Breast epithelium (tissue), 4 donors: ENCODE measurements at regions not wholly inside any gene's neighbourhood (a gene's known extent, or its start where the extent isn't known, plus 50 kb on each side); places are given as distances from the start of the nearest gene placed in this dataset.

Experiments used
- DNase-seq, 2 donors: peaks; one replicate each; pipeline ENCODE4 v3.0.0-alpha.2; 2019; ENCODE audit warnings: low spot score in 2 of 2
- H3K27ac ChIP-seq, 2 donors: fragments of 200-600 bp; sonication (generic) in 1 of 2; one replicate each; pipeline ENCODE4 v1.5.1; 2016 to 2019; ENCODE audit warnings: mild to moderate bottlenecking in 1 of 2
- H3K27me3 ChIP-seq, 2 donors: fragments of 200-600 bp; sonication (generic) in 1 of 2; one replicate each; pipeline versions ENCODE4 v1.5.1 to v1.6.0; 2017 to 2019; ENCODE audit warnings: control low read depth in 1 of 2, mild to moderate bottlenecking in 1 of 2
- H3K36me3 ChIP-seq: fragments of 200-600 bp; one replicate; pipeline ENCODE4 v1.5.1; 2019
- H3K4me1 ChIP-seq, 2 donors: fragments of 200-600 bp; sonication (generic); one replicate each; pipeline ENCODE4 v1.5.1; 2016 to 2019; ENCODE audit warnings: control low read depth in 1 of 2
- H3K4me3 ChIP-seq, 3 donors: fragments of 200-600 bp; sonication (generic); 1 replicate in 2 of 3; 2 replicates in 1 of 3; pipeline ENCODE4 v1.5.1; 2016 to 2019; ENCODE audit warnings: mild to moderate bottlenecking in 3 of 3, moderate library complexity in 2 of 3
- H3K9me3 ChIP-seq, 2 donors: fragments of 200-600 bp; sonication (generic) in 1 of 2; one replicate each; pipeline ENCODE4 v1.5.1; 2016 to 2019; ENCODE audit warnings: control low read depth in 1 of 2
- POLR2A ChIP-seq: fragments of 450-650 bp; IDR thresholded peaks from one replicate; pipeline ENCODE4 v1.6.1; 2016; ENCODE audit warnings: antibody characterized with exemption, mild to moderate bottlenecking, moderate library complexity
- POLR2AphosphoS5 ChIP-seq, 3 donors: sonication (generic); formaldehyde crosslinking; IDR thresholded peaks; one replicate each; pipeline ENCODE4 v1.6.1; 2017; ENCODE audit warnings: antibody characterized with exemption in 3 of 3
- intact Hi-C: fragments of 100-400 bp; cut with DNase I; formaldehyde crosslinking; loops from one replicate; pipeline ENCODE4 v1.15.1; 2023; ENCODE audit warnings: low total_unique reads
- TF ChIP-seq, protein P1 (sequence below), 3 donors: fragments of 450-650 bp; IDR thresholded peaks; one replicate each; pipeline ENCODE4 v1.5.1; 2016 to 2017; ENCODE audit warnings: antibody characterized with exemption in 3 of 3, mild to moderate bottlenecking in 3 of 3, moderate library complexity in 3 of 3

GRCh38 chr2:172228177-172228808, 125.6 kb upstream of the DLX2 start:
- Histone ChIP-seq H3K27me3 (no peaks in the 10 kb centered on the region), H3K4me1 (peaks cover 0 to 17% of the 10 kb centered on the region in 2 donors), H3K27ac (peak overlapping the region; percentile 84 to 88), H3K36me3 (no peaks in the 10 kb centered on the region), H3K4me3 (peak overlapping the region in 1 of 3 donors; percentile 3), H3K9me3 (no peaks in the 10 kb centered on the region)
- peak in 1 of 2 donors; percentile 47 for DNase-seq
- intact Hi-C loops = no loop called here
- peak in 1 of 3 donors; percentile 15 for TF ChIP-seq POLR2AphosphoS5 (IDR thresholded peaks at IDR 0.05)
- TF ChIP-seq, protein P1, sequence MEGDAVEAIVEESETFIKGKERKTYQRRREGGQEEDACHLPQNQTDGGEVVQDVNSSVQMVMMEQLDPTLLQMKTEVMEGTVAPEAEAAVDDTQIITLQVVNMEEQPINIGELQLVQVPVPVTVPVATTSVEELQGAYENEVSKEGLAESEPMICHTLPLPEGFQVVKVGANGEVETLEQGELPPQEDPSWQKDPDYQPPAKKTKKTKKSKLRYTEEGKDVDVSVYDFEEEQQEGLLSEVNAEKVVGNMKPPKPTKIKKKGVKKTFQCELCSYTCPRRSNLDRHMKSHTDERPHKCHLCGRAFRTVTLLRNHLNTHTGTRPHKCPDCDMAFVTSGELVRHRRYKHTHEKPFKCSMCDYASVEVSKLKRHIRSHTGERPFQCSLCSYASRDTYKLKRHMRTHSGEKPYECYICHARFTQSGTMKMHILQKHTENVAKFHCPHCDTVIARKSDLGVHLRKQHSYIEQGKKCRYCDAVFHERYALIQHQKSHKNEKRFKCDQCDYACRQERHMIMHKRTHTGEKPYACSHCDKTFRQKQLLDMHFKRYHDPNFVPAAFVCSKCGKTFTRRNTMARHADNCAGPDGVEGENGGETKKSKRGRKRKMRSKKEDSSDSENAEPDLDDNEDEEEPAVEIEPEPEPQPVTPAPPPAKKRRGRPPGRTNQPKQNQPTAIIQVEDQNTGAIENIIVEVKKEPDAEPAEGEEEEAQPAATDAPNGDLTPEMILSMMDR (IDR thresholded peaks at IDR 0.05) = no peak

DNA sequence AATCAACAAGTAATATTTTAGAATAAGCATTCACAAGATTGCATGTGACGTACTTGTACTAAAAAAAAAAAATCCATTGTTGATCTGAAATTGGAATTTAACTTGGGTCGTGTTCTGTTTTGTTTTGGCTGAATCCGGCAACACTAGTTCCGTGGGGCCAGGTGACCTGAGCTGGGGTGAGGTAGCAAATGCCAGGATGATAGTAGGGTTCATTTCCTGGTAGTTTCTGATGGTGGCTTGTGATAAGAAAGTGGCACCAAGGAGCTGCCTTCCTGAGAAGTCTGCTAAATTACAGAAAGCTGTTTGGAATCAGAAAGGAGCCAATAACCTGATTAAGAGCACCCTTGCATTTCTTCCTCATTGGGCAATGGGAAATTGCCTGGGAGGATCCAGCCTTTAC, 126.4 kb upstream of the DLX2 start:
- intact Hi-C loops = no loop called here
- no peak for DNase-seq
- H3K27me3 ChIP-seq = no peaks in the 10 kb centered on the region
- TF ChIP-seq POLR2AphosphoS5 (IDR thresholded peaks at IDR 0.05) (no peak), POLR2A (no peak)
- TF ChIP-seq, protein P1 (IDR thresholded peaks at IDR 0.05) = no peak
- peak overlapping the region; percentile 73 to 88 for H3K27ac ChIP-seq
- H3K9me3 ChIP-seq = no peaks in the 10 kb centered on the region
- H3K4me1 ChIP-seq = peaks cover 0 to 17% of the 10 kb centered on the region in 2 donors
- H3K4me3 ChIP-seq = no peak overlapping the region
- no peaks in the 10 kb centered on the region for H3K36me3 ChIP-seq

GRCh38 chr2:172230332-172230888, 127.7 kb upstream of the DLX2 start:
- no peaks in the 10 kb centered on the region for H3K36me3 ChIP-seq
- TF ChIP-seq, protein P1 (IDR thresholded peaks at IDR 0.05) = no peak
- TF ChIP-seq POLR2AphosphoS5 (IDR thresholded peaks at IDR 0.05) (no peak), POLR2A (no peak)
- H3K4me1 ChIP-seq = peaks cover 0 to 17% of the 10 kb centered on the region in 2 donors
- H3K4me3 ChIP-seq = no peak overlapping the region
- peak overlapping the region; percentile 81 to 88 for H3K27ac ChIP-seq
- H3K9me3 ChIP-seq = no peaks in the 10 kb centered on the region
- no peaks in the 10 kb centered on the region for H3K27me3 ChIP-seq
- intact Hi-C loops = no loop called here
- peak in 1 of 2 donors; percentile 65 for DNase-seq

DNA sequence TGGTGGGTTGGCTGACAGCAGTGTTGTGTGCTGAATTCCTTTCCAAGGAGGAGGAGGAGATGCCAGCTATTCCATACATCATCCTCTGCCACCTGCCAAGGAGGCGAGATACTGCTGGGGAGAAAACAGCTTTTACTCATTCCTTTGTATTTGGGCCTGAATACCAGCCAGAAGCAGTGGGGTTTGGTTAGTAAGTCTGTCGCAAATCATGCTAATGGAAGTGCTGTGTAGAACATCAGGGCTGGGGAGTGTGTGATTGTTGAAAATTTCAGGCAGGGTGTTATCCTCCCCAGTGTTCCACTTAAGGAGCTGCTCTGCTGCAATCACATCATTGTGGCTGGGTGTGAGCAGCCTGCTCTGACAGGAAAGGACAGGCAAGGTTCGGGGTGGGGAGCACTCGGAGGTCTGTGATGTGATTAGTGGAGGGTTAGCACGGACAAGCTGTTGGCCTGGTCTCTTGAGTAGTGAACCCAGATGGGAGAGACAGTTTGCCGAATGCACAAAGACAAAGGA, 128.2 kb upstream of the DLX2 start:
- Histone ChIP-seq H3K9me3 (no peaks in the 10 kb centered on the region), H3K4me3 (no peak overlapping the region), H3K36me3 (no peaks in the 10 kb centered on the region), H3K27ac (peak overlapping the region; percentile 81 to 88), H3K4me1 (peaks cover 0 to 17% of the 10 kb centered on the region in 2 donors), H3K27me3 (peaks cover 0 to 1% of the 10 kb centered on the region in 2 donors)
- TF ChIP-seq, protein P1 (IDR thresholded peaks at IDR 0.05) = no peak
- TF ChIP-seq POLR2A (no peak), POLR2AphosphoS5 (IDR thresholded peaks at IDR 0.05) (no peak)
- intact Hi-C loops = no loop called here
- no peak for DNase-seq

DNA sequence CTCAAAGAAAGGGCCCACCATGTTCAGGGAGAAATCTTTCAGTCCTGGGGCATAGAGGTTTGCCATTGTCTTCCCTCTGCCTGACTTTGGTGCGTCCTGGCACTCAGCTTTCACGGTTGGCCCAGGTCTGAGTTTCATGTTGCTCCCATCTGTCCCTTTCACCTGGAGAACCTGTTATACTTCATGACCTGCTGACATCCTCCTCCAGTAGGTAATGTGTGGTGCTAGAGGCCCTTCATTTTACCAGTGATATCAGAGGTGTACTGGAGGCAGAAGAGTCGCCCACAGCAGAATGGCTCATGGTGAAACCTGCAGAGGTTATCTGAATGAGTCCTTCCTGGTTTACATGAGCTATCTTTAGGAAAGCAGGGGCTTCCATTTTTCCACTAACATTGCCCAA, 128.8 kb upstream of the DLX2 start:
- Histone ChIP-seq H3K27me3 (peaks cover 0 to 3% of the 10 kb centered on the region in 2 donors), H3K36me3 (no peaks in the 10 kb centered on the region), H3K9me3 (no peaks in the 10 kb centered on the region), H3K4me3 (no peak overlapping the region), H3K27ac (peak overlapping the region; percentile 81 to 88), H3K4me1 (peaks cover 0 to 17% of the 10 kb centered on the region in 2 donors)
- intact Hi-C loops = no loop called here
- TF ChIP-seq POLR2AphosphoS5 (IDR thresholded peaks at IDR 0.05) (no peak), POLR2A (no peak)
- TF ChIP-seq, protein P1 (IDR thresholded peaks at IDR 0.05) = no peak
- no peak for DNase-seq
